Ovary (tissue), 3 donors: ENCODE measurements at regions not wholly inside any gene's neighbourhood (a gene's known extent, or its start where the extent isn't known, plus 50 kb on each side); places are given as distances from the start of the nearest gene placed in this dataset.

ENCODE experiments used
- CTCF ChIP-seq, 3 donors: fragments of 450-650 bp in 2 of 3; fragments of 200-600 bp in 1 of 3; IDR thresholded peaks; one replicate each; pipeline versions ENCODE4 v1.5.1 to v1.8.0; 2016 to 2022; ENCODE audit warnings: antibody characterized with exemption in 3 of 3, mild to moderate bottlenecking in 1 of 3
- EP300 ChIP-seq: sonication (generic); formaldehyde crosslinking; IDR thresholded peaks from one replicate; pipeline ENCODE4 v1.6.1; 2017; ENCODE audit warnings: antibody characterized with exemption
- donor health status: DM: no; HTN: no; CAD: no.

DNA sequence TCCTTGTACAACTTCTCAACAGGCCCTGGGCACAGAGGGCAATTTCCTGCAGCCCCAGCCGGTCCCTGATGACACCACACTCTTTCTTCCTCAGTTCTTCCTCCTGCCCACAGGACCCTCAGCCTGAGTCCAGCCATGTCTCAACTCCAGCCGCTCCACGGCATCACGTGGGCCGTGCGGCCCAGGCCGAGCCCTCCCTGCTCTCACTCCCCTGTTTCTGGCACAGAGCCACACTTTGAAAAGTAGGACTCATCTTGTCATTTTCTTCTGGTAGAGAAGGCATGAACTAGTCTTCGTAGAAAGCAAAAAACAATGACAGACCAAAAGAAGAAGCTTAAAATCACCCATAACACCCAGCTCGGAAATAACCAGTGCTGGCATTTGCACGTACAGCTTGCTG, 404.7 kb upstream of the IRX1 start:
- no peak for TF ChIP-seq CTCF (IDR thresholded peaks at IDR 0.05)
- no peak for TF ChIP-seq EP300
